ENCODE measurements at regions not wholly inside any gene's neighbourhood (a gene's known extent, or its start where the extent isn't known, plus 50 kb on each side); places are given as distances from the start of the nearest gene placed in this dataset.
"Not testable (repeated sequence)": the region's sequence is repeated elsewhere in the genome, so short reads cannot be mapped to it uniquely, and the experiment has no call there.

- no peaks in the 10 kb centered on the region for H3K4me1 Mint-ChIP-seq
- no peak overlapping the region for H3K4me3 Mint-ChIP-seq
- peaks cover 0 to 3% (median 0%) of the 10 kb centered on the region in 3 donors for H3K27me3 Mint-ChIP-seq (ENCODE audit: low read depth in 3 of 3)
- no peak overlapping the region for H3K27ac Mint-ChIP-seq
- peaks cover 2 to 31% (median 17%) of the 10 kb centered on the region in 6 donors for H3K9me3 Mint-ChIP-seq
- DNase-seq = no peak
- H3K36me3 Mint-ChIP-seq = no peaks in the 10 kb centered on the region
These were observed 1460.0 kb upstream of the ADGRB3 start for GRCh38 chr6:67175101-67175500.

GRCh38 chr6:67165606-67166005, 1458.6 kb upstream of the EYS start:
- no peak overlapping the region for H3K27ac Mint-ChIP-seq
- H3K4me1 Mint-ChIP-seq = no peaks in the 10 kb centered on the region
- peaks cover 11 to 58% (median 32%) of the 10 kb centered on the region in 6 donors for H3K9me3 Mint-ChIP-seq
- no peak for DNase-seq
- H3K4me3 Mint-ChIP-seq = no peak overlapping the region
- H3K27me3 Mint-ChIP-seq (ENCODE audit: low read depth in 3 of 3) = peaks cover 0 to 6% (median 2%) of the 10 kb centered on the region in 3 donors
- peaks cover 0 to 3% (median 0%) of the 10 kb centered on the region in 3 donors for H3K36me3 Mint-ChIP-seq

- no peak overlapping the region for H3K4me3 Mint-ChIP-seq
- no peak overlapping the region for H3K27ac Mint-ChIP-seq
- H3K9me3 Mint-ChIP-seq = peaks cover 12 to 55% (median 32%) of the 10 kb centered on the region in 6 donors
- peaks cover 0 to 2% (median 0%) of the 10 kb centered on the region in 3 donors for H3K27me3 Mint-ChIP-seq (ENCODE audit: low read depth in 3 of 3)
- H3K4me1 Mint-ChIP-seq = no peaks in the 10 kb centered on the region
- H3K36me3 Mint-ChIP-seq = peaks cover 0 to 4% (median 3%) of the 10 kb centered on the region in 3 donors
- no peak for DNase-seq
These were observed 1453.8 kb upstream of the EYS start for GRCh38 chr6:67160820-67161219.

- no peak for DNase-seq
- Mint-ChIP-seq H3K9me3 (peaks cover 0 to 37% (median 22%) of the 10 kb centered on the region in 6 donors), H3K27ac (no peak overlapping the region), H3K4me1 (no peaks in the 10 kb centered on the region), H3K36me3 (no peaks in the 10 kb centered on the region), H3K4me3 (no peak overlapping the region), H3K27me3 (ENCODE audit: low read depth in 3 of 3) (no peaks in the 10 kb centered on the region)
These were observed 1434.0 kb upstream of the EYS start for GRCh38 chr6:67141005-67141404.

- Mint-ChIP-seq H3K36me3 (no peaks in the 10 kb centered on the region), H3K4me3 (no peak overlapping the region), H3K27me3 (ENCODE audit: low read depth in 3 of 3) (no peaks in the 10 kb centered on the region), H3K27ac (no peak overlapping the region), H3K4me1 (no peaks in the 10 kb centered on the region), H3K9me3 (peaks cover 6 to 24% (median 12%) of the 10 kb centered on the region in 6 donors)
- DNase-seq = no peak
These were observed 1426.9 kb upstream of the EYS start for GRCh38 chr6:67133973-67134372.

- H3K27ac Mint-ChIP-seq = no peak overlapping the region
- H3K27me3 Mint-ChIP-seq (ENCODE audit: low read depth in 3 of 3) = no peaks in the 10 kb centered on the region
- no peaks in the 10 kb centered on the region for H3K4me1 Mint-ChIP-seq
- no peaks in the 10 kb centered on the region for H3K36me3 Mint-ChIP-seq
- H3K9me3 Mint-ChIP-seq = peaks cover 6 to 24% (median 12%) of the 10 kb centered on the region in 6 donors
- DNase-seq = no peak
- no peak overlapping the region for H3K4me3 Mint-ChIP-seq
These were observed 1424.8 kb upstream of the EYS start for GRCh38 chr6:67131827-67132226.

GRCh38 chr6:67129780-67130179, 1422.8 kb upstream of the EYS start:
- H3K4me1 Mint-ChIP-seq = no peaks in the 10 kb centered on the region

GRCh38 chr6:67127041-67127440, 1420.0 kb upstream of the EYS start:
- no peak overlapping the region for H3K4me3 Mint-ChIP-seq
- no peaks in the 10 kb centered on the region for H3K27me3 Mint-ChIP-seq (ENCODE audit: low read depth in 3 of 3)
- H3K27ac Mint-ChIP-seq = no peak overlapping the region
- peaks cover 4 to 26% (median 12%) of the 10 kb centered on the region in 6 donors for H3K9me3 Mint-ChIP-seq
- DNase-seq = no peak
- no peaks in the 10 kb centered on the region for H3K36me3 Mint-ChIP-seq
- H3K4me1 Mint-ChIP-seq = no peaks in the 10 kb centered on the region

More at GRCh38 chr6:67129780-67130179, 1422.8 kb upstream of the EYS start:
- DNase-seq = no peak
- Mint-ChIP-seq H3K9me3 (peaks cover 6 to 28% (median 19%) of the 10 kb centered on the region in 6 donors), H3K27ac (no peak overlapping the region), H3K4me3 (no peak overlapping the region), H3K36me3 (no peaks in the 10 kb centered on the region), H3K27me3 (ENCODE audit: low read depth in 3 of 3) (no peaks in the 10 kb centered on the region)

- Mint-ChIP-seq H3K4me3 (no peak overlapping the region), H3K27ac (no peak overlapping the region), H3K36me3 (peaks cover 0 to 4% (median 0%) of the 10 kb centered on the region in 3 donors), H3K27me3 (ENCODE audit: low read depth in 3 of 3) (peaks cover 0 to 2% (median 0%) of the 10 kb centered on the region in 3 donors), H3K9me3 (peaks cover 6 to 32% (median 18%) of the 10 kb centered on the region in 6 donors), H3K4me1 (no peaks in the 10 kb centered on the region)
- no peak for DNase-seq
These were observed 1414.1 kb upstream of the EYS start for GRCh38 chr6:67121115-67121514.

- no peaks in the 10 kb centered on the region for H3K4me1 Mint-ChIP-seq
- H3K36me3 Mint-ChIP-seq = no peaks in the 10 kb centered on the region
- H3K9me3 Mint-ChIP-seq = peaks cover 2 to 37% (median 16%) of the 10 kb centered on the region in 6 donors
- no peak overlapping the region for H3K27ac Mint-ChIP-seq
- no peak for DNase-seq
- no peak overlapping the region for H3K4me3 Mint-ChIP-seq
- H3K27me3 Mint-ChIP-seq (ENCODE audit: low read depth in 3 of 3) = no peaks in the 10 kb centered on the region
These were observed 1405.1 kb upstream of the EYS start for GRCh38 chr6:67112120-67112519.

GRCh38 chr6:67102743-67103142, 1395.7 kb upstream of the EYS start:
- no peaks in the 10 kb centered on the region for H3K36me3 Mint-ChIP-seq
- DNase-seq = no peak
- H3K27ac Mint-ChIP-seq = no peak overlapping the region
- no peak overlapping the region for H3K4me3 Mint-ChIP-seq
- no peaks in the 10 kb centered on the region for H3K27me3 Mint-ChIP-seq (ENCODE audit: low read depth in 3 of 3)
- no peaks in the 10 kb centered on the region for H3K4me1 Mint-ChIP-seq
- H3K9me3 Mint-ChIP-seq = peaks cover 15 to 36% (median 25%) of the 10 kb centered on the region in 6 donors

- H3K4me1 Mint-ChIP-seq; H3K27ac Mint-ChIP-seq; H3K27me3 Mint-ChIP-seq (ENCODE audit: low read depth in 3 of 3): not testable (repeated sequence)
These were observed 1388.7 kb upstream of the EYS start for GRCh38 chr6:67095618-67096226.

GRCh38 chr6:67094431-67094946, 1387.5 kb upstream of the EYS start:
- peaks cover 15 to 59% (median 34%) of the 10 kb centered on the region in 6 donors for H3K9me3 Mint-ChIP-seq
- no peaks in the 10 kb centered on the region for H3K36me3 Mint-ChIP-seq
- H3K27ac Mint-ChIP-seq = no peak overlapping the region
- no peak for DNase-seq
- no peak overlapping the region for H3K4me3 Mint-ChIP-seq
- H3K27me3 Mint-ChIP-seq (ENCODE audit: low read depth in 3 of 3) = peaks cover 0 to 2% (median 2%) of the 10 kb centered on the region in 3 donors
- H3K4me1 Mint-ChIP-seq = no peaks in the 10 kb centered on the region

More at GRCh38 chr6:67095618-67096226, 1388.7 kb upstream of the EYS start:
- not testable (repeated sequence) for H3K36me3 Mint-ChIP-seq, H3K4me3 Mint-ChIP-seq, DNase-seq
- H3K9me3 Mint-ChIP-seq = peaks cover 15 to 52% (median 33%) of the 10 kb centered on the region in 6 donors

GRCh38 chr6:67073938-67074337, 1366.9 kb upstream of the EYS start:
- H3K9me3 Mint-ChIP-seq = peaks cover 8 to 34% (median 24%) of the 10 kb centered on the region in 6 donors
- no peak for DNase-seq
- H3K4me1 Mint-ChIP-seq = no peaks in the 10 kb centered on the region
- no peaks in the 10 kb centered on the region for H3K36me3 Mint-ChIP-seq
- H3K27ac Mint-ChIP-seq = no peak overlapping the region
- no peak overlapping the region for H3K4me3 Mint-ChIP-seq
- peaks cover 0 to 2% (median 0%) of the 10 kb centered on the region in 3 donors for H3K27me3 Mint-ChIP-seq (ENCODE audit: low read depth in 3 of 3)

GRCh38 chr6:67068781-67069180, 1361.8 kb upstream of the EYS start:
- Mint-ChIP-seq H3K27me3 (ENCODE audit: low read depth in 3 of 3) (peaks cover 0 to 2% (median 0%) of the 10 kb centered on the region in 3 donors), H3K36me3 (no peaks in the 10 kb centered on the region), H3K4me3 (no peak overlapping the region), H3K27ac (no peak overlapping the region), H3K9me3 (peaks cover 10 to 59% (median 39%) of the 10 kb centered on the region in 6 donors), H3K4me1 (no peaks in the 10 kb centered on the region)
- no peak for DNase-seq
